BJ (cell line): ENCODE measurements at regions not wholly inside any gene's neighbourhood (a gene's known extent, or its start where the extent isn't known, plus 50 kb on each side); places are given as distances from the start of the nearest gene placed in this dataset.

Source experiments
- CTCF ChIA-PET: fragments of 350-600 bp; formaldehyde crosslinking; extraction: SDS; loops from one replicate; lab custom pipeline; 2021; ENCODE audit warnings: antibody characterized with exemption, inconsistent platforms; lab: Yijun Ruan, JAX
- POLR2A ChIA-PET: fragments of 300-600 bp; sonication (Branson Sonifier 250); formaldehyde crosslinking; extraction: SDS; loops from one replicate; lab custom pipeline; 2021; ENCODE audit warnings: antibody characterized with exemption; lab: Charles Lee
- DNase-seq: peaks from one replicate; pipeline ENCODE4 v3.0.0-alpha.2; 2011; ENCODE audit warnings: low read depth
- H3K27me3 ChIP-seq: 2 replicates; pipeline ENCODE4 v1.6.0; 2011; ENCODE audit warnings: low read length; ENCODE audit not compliant: control insufficient read depth, insufficient read depth
- H3K36me3 ChIP-seq: 2 replicates; pipeline ENCODE4 v1.5.1; 2011; ENCODE audit warnings: low read length; ENCODE audit not compliant: control insufficient read depth, insufficient read depth
- H3K4me3 ChIP-seq: 2 replicates; pipeline ENCODE4 v1.5.1; 2011; ENCODE audit warnings: low read depth, mild to moderate bottlenecking, control low read depth, low read length
- CTCF ChIP-seq: IDR thresholded peaks from 2 replicates; pipeline ENCODE4 v1.5.1; 2011; ENCODE audit warnings: low read depth, mild to moderate bottlenecking, control low read depth, inconsistent platforms, low read length, moderate library complexity; ENCODE audit not compliant: insufficient read depth

- no peak overlapping the region for H3K4me3 ChIP-seq
- H3K27me3 ChIP-seq = no peaks in the 10 kb centered on the region
- ChIA-PET CTCF (no interaction called here), POLR2A (no interaction called here)
- TF ChIP-seq CTCF = no peak
- no peak for DNase-seq
- H3K36me3 ChIP-seq = no peaks in the 10 kb centered on the region
Measured at GRCh38 chr7:155147172-155147571, 77.0 kb downstream of the HTR5A start.

GRCh38 chr7:155147624-155148023, 77.5 kb downstream of the HTR5A start:
- TF ChIP-seq CTCF = no peak
- CTCF ChIA-PET = no interaction called here
- H3K27me3 ChIP-seq = no peaks in the 10 kb centered on the region
- no peak for DNase-seq
- no peaks in the 10 kb centered on the region for H3K36me3 ChIP-seq
- no peak overlapping the region for H3K4me3 ChIP-seq
- POLR2A ChIA-PET = no interaction called here

- no peak for DNase-seq
- no peaks in the 10 kb centered on the region for H3K27me3 ChIP-seq
- H3K4me3 ChIP-seq = no peak overlapping the region
- no peak for TF ChIP-seq CTCF
- H3K36me3 ChIP-seq = no peaks in the 10 kb centered on the region
- ChIA-PET CTCF (no interaction called here), POLR2A (no interaction called here)
Measured at GRCh38 chr7:155153676-155154075, 83.6 kb downstream of the HTR5A start.

- no peaks in the 10 kb centered on the region for H3K36me3 ChIP-seq
- H3K27me3 ChIP-seq = no peaks in the 10 kb centered on the region
- ChIA-PET CTCF (interaction anchor here (0.7 kb wide), 1 partner anchor 201 kb away, joined by 3 read pairs; no protein-coding TSS in a partner anchor), POLR2A (no interaction called here)
- H3K4me3 ChIP-seq = no peak overlapping the region
- DNase-seq = no peak
- no peak for TF ChIP-seq CTCF
Measured at GRCh38 chr7:155154586-155154985, 84.5 kb downstream of the HTR5A start.

- no peak for DNase-seq
- H3K27me3 ChIP-seq = 0 out of 2 replicates have a peak, but pooled peaks cover 2% of the 10 kb centered on the region
- ChIA-PET CTCF (interaction anchor here (0.9 kb wide), 1 partner anchor 218 kb away, joined by 3 read pairs; no protein-coding TSS in a partner anchor), POLR2A (no interaction called here)
- H3K36me3 ChIP-seq = no peaks in the 10 kb centered on the region
- no peak overlapping the region for H3K4me3 ChIP-seq
- no peak for TF ChIP-seq CTCF
Measured at GRCh38 chr7:155161690-155162089, 91.6 kb downstream of the HTR5A start.
